HG03045 (cell line): ENCODE measurements at regions not wholly inside any gene's neighbourhood (a gene's known extent, or its start where the extent isn't known, plus 50 kb on each side); places are given as distances from the start of the nearest gene placed in this dataset.

Experiments
- ATAC-seq: cut with Tn5 transposase; IDR thresholded peaks from one replicate; pipeline ENCODE4 v1.9.1; 2021; ENCODE audit warnings: mild to moderate bottlenecking, moderate library complexity; ENCODE audit not compliant: unreplicated experiment

GRCh38 chr11:29012507-29012906 is 904.3 kb downstream of the METTL15 start:
- ATAC-seq, result no peak

GRCh38 chr11:29009426-29009825 is 901.2 kb downstream of the METTL15 start:
- no peak for ATAC-seq

- ATAC-seq, result no peak
Observed at GRCh38 chr11:29008481-29008880, 900.3 kb downstream of the METTL15 start.

GRCh38 chr11:29006668-29007067 is 898.5 kb downstream of the METTL15 start:
- no peak for ATAC-seq

GRCh38 chr11:29005401-29005980 is 897.3 kb downstream of the METTL15 start:
- no peak for ATAC-seq

- no peak for ATAC-seq
Observed at GRCh38 chr11:29002816-29003215, 894.6 kb downstream of the METTL15 start.

GRCh38 chr11:28999620-29000019 is 891.4 kb downstream of the METTL15 start:
- ATAC-seq, result no peak

- ATAC-seq, result no peak
Observed at GRCh38 chr11:28992996-28993395, 884.8 kb downstream of the METTL15 start.

GRCh38 chr11:28984231-28984630 is 876.0 kb downstream of the METTL15 start:
- no peak for ATAC-seq

GRCh38 chr11:28983780-28984179 is 875.6 kb downstream of the METTL15 start:
- ATAC-seq, result no peak

GRCh38 chr11:28981381-28981780 is 873.2 kb downstream of the METTL15 start:
- ATAC-seq, result no peak

- no peak for ATAC-seq
Observed at GRCh38 chr11:28976801-28977145, 868.6 kb downstream of the METTL15 start.

GRCh38 chr11:28976012-28976800 is 868.0 kb downstream of the METTL15 start:
- no peak for ATAC-seq

- ATAC-seq, result no peak
Observed at GRCh38 chr11:28969832-28970231, 861.6 kb downstream of the METTL15 start.

- ATAC-seq, result no peak
Observed at GRCh38 chr11:28966951-28967350, 858.8 kb downstream of the METTL15 start.

GRCh38 chr11:28965819-28966218 is 857.6 kb downstream of the METTL15 start:
- ATAC-seq, result no peak

GRCh38 chr11:28964811-28965210 is 856.6 kb downstream of the METTL15 start:
- no peak for ATAC-seq

GRCh38 chr11:28963187-28963586 is 855.0 kb downstream of the METTL15 start:
- no peak for ATAC-seq

GRCh38 chr11:28962502-28962901 is 854.3 kb downstream of the METTL15 start:
- ATAC-seq, result no peak

GRCh38 chr11:28961726-28962125 is 853.5 kb downstream of the METTL15 start:
- no peak for ATAC-seq

GRCh38 chr11:28956446-28956845 is 848.3 kb downstream of the METTL15 start:
- no peak for ATAC-seq

- no peak for ATAC-seq
Observed at GRCh38 chr11:28951191-28951590, 843.0 kb downstream of the METTL15 start.

- ATAC-seq, result no peak
Observed at GRCh38 chr11:28939381-28939780, 831.2 kb downstream of the METTL15 start.
